ENCODE measurements at regions not wholly inside any gene's neighbourhood (a gene's known extent, or its start where the extent isn't known, plus 50 kb on each side); places are given as distances from the start of the nearest gene placed in this dataset.
"Not testable (repeated sequence)": the region's sequence is repeated elsewhere in the genome, so short reads cannot be mapped to it uniquely, and the experiment has no call there.

DNA sequence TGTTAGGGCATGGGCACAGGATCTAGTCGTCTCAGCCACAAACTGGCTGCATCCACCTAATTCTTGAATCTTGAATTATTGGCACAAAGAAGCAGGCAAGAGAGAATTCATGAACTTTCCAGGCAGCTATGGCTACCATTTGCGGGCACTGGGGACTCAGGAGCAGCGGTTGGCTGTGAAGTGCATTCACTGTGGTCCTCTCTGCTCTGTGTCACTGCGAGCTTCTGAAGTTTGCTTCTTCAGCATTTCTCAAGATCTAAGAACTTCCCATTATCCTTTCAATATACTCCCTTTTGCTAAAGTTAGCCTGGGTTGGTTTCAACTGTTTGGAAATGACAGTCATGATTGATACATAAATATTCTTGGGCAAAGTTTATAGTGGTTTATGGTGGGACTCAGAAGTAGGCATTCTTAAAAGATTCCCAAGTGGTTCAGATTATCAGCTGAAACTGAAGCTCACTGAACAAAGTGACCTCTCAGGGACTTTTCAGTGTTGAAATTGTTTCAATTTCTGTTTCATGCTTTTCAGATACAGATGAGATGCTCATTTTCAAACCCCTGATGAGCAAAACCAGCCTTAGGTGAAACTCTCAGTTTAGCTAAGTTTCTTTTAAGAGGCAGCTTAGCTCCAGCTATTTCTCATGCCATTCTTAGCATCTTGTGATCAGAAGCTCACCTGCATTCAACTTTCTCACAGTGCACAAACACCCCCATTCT, 1258.3 kb upstream of the GYPC start:
- Histone ChIP-seq H3K4me1 (no peaks in the 10 kb centered on the region), H3K9me3 (no peaks in the 10 kb centered on the region), H3K36me3 (no peaks in the 10 kb centered on the region), H3K27me3 (ENCODE audit: low read depth) (no peaks in the 10 kb centered on the region), H3K4me3 (no peak overlapping the region), H3K27ac (no peak overlapping the region)
- intact Hi-C loops (cut with DNase I) = no loop called here
- TF ChIP-seq, protein P1, sequence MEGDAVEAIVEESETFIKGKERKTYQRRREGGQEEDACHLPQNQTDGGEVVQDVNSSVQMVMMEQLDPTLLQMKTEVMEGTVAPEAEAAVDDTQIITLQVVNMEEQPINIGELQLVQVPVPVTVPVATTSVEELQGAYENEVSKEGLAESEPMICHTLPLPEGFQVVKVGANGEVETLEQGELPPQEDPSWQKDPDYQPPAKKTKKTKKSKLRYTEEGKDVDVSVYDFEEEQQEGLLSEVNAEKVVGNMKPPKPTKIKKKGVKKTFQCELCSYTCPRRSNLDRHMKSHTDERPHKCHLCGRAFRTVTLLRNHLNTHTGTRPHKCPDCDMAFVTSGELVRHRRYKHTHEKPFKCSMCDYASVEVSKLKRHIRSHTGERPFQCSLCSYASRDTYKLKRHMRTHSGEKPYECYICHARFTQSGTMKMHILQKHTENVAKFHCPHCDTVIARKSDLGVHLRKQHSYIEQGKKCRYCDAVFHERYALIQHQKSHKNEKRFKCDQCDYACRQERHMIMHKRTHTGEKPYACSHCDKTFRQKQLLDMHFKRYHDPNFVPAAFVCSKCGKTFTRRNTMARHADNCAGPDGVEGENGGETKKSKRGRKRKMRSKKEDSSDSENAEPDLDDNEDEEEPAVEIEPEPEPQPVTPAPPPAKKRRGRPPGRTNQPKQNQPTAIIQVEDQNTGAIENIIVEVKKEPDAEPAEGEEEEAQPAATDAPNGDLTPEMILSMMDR (IDR thresholded peaks at IDR 0.05) = no peak
- ATAC-seq = no peak
- DNase-seq = no peak

DNA sequence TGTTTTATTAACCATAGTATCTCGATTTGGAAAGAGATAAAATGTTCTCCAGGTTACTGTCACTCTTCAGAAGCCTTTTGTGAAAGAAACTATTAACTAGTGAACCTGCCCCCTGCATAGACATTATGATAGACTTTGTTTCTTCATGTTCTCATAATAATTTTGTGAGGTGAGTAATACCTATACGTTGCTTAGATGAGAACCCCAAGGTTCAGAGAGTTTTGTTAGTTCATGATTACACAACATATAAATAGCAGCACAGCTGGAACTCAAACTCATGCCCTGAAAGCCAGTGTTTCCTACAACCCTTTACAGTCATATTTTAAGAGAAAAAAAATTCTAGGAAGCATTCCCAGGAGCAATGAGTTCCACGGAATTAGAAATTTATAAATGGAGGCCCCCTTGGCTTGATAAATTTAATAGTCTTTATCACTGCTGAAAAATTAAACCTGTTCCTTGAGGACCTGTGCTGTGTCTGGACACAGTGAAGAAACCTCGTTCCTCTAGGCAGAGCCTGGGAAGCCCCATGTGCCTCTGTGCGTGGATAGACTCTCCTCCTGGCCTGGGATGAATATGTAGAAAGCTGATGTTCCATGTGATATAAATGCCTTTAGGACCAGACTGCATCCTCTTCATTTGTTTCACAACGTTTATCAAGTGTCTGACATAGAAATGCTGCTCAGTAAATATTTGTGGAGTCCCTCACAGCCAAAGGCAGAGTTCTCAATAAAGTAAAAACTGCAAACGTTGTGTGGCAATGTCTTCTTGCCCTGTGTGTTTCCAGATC, 1257.0 kb upstream of the GYPC start:
- Histone ChIP-seq H3K9me3 (no peaks in the 10 kb centered on the region), H3K4me1 (no peaks in the 10 kb centered on the region), H3K27ac (no peak overlapping the region), H3K4me3 (no peak overlapping the region), H3K36me3 (no peaks in the 10 kb centered on the region), H3K27me3 (ENCODE audit: low read depth) (no peaks in the 10 kb centered on the region)
- no peak for ATAC-seq
- DNase-seq = no peak
- intact Hi-C loops (cut with DNase I) = no loop called here
- TF ChIP-seq, protein P1 (IDR thresholded peaks at IDR 0.05) = no peak

DNA sequence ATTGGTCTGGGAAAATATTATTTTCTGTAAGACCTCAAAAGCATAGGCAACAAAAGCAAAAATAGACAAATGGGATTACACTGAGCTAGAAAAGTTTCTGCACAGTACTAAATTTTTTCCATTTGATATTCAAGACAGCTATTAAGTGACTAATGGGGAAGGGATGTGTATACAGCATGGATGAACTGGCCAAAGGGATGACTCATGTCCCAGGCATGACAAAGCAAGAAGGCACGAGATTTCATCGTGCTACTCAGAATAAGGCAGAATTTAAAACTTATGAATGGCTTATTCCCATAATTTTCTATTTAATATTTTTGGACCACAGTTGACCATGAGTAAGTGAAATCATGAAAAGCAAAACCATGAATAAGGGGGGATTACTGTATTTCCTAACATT, 1250.1 kb upstream of the GYPC start:
- no peaks in the 10 kb centered on the region for H3K4me1 ChIP-seq
- TF ChIP-seq, protein P1 (IDR thresholded peaks at IDR 0.05) = no peak
- ATAC-seq (no peak), DNase-seq (no peak)
- H3K4me3 ChIP-seq = no peak overlapping the region
- intact Hi-C loops (cut with DNase I) = no loop called here
- H3K36me3 ChIP-seq = no peaks in the 10 kb centered on the region
- H3K27me3 ChIP-seq (ENCODE audit: low read depth) = no peaks in the 10 kb centered on the region
- no peak overlapping the region for H3K27ac ChIP-seq
- no peaks in the 10 kb centered on the region for H3K9me3 ChIP-seq

DNA sequence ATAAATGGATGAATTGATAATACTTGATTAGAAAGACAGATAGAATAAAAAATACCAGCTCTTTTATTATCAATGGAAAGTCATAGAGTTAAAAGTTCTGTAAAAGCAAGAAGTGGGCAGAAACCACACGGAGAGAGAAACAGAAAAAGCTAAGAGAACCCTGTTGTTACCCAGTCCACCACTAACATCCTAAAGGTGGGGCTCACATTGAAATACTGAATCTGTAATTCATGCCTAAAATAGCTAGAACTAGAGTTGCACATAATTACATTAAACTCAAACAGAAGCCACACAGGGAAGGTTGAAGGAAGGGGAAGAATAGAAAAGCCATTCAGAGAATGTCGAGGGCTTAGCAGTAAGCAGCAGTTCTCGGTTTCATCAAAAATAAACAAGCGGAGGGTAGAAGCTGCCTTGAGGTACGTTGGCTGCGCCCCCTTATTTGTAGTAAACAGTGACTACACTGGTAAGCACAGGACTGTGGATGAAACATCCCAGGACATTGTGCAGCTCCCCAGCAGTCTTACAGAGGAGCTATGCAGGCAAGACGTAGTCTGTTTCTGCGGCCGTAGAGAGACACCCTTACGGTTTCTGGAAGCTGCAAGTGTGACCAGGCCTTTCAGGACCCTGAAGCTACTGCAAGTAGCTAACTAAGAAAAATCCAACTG, 1247.0 kb upstream of the GYPC start:
- TF ChIP-seq, protein P1 (IDR thresholded peaks at IDR 0.05) = no peak
- intact Hi-C loops (cut with DNase I) = no loop called here
- DNase-seq (no peak), ATAC-seq (no peak)
- H3K9me3 ChIP-seq = no peaks in the 10 kb centered on the region
- no peaks in the 10 kb centered on the region for H3K36me3 ChIP-seq
- H3K27me3 ChIP-seq (ENCODE audit: low read depth) = no peaks in the 10 kb centered on the region
- no peaks in the 10 kb centered on the region for H3K4me1 ChIP-seq
- no peak overlapping the region for H3K27ac ChIP-seq
- H3K4me3 ChIP-seq = no peak overlapping the region

DNA sequence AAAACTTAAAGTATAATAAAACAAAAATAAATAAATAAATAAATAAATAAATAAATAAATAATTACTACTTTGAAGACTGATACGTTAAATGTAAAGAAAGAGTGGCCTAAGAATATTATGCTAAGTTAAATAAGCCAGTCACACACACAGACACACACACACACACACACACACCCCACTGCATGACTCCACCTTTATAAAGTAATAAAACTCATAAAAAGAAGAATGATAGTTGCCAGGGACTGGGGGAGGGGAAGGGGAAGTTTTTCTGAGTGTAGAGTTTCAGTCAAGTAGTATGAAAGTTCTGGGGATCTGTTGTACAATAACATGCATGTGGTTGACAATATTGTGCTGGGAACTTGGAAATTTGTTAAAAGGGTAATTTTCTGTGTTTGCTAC, 1237.5 kb upstream of the GYPC start:
- Histone ChIP-seq H3K36me3 (no peaks in the 10 kb centered on the region), H3K9me3 (no peaks in the 10 kb centered on the region), H3K27ac (no peak overlapping the region), H3K4me1 (no peaks in the 10 kb centered on the region), H3K4me3 (no peak overlapping the region), H3K27me3 (ENCODE audit: low read depth) (no peaks in the 10 kb centered on the region)
- no peak for DNase-seq
- ATAC-seq = no peak
- TF ChIP-seq, protein P1 (IDR thresholded peaks at IDR 0.05) = no peak
- intact Hi-C loops (cut with DNase I) = no loop called here

DNA sequence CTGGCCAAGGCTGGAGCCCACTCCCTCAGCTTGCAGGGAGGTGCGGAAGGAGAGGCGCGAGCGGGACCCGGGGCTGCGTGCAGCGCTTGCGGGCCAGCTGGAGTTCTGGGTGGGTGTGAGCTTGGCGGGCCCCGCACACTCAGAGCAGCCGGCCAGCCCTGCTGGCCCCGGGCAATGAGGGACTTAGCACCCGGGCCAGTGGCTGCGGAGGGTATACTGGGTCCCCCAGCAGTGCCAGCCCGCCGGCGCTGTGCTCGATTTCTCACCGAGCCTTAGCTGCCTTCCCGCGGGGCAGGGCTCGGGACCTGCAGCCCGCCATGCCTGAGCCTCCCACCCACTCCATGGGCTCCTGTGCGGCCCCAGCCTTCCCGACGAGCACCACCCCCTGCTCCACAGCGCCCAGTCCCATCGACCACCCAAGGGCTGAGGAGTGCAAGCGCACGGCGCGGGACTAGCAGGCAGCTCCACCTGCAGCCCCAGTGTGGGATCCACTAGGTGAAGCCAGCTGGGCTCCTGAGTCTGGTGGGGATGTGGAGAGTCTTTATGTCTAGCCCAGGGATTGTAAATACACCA, 1233.7 kb upstream of the GYPC start:
- H3K36me3 ChIP-seq; DNase-seq; H3K4me1 ChIP-seq; ATAC-seq; H3K4me3 ChIP-seq; H3K9me3 ChIP-seq; H3K27ac ChIP-seq; H3K27me3 ChIP-seq (ENCODE audit: low read depth); intact Hi-C loops (cut with DNase I): not testable (repeated sequence)
